ENCODE measurements at regions not wholly inside any gene's neighbourhood (a gene's known extent, or its start where the extent isn't known, plus 50 kb on each side); places are given as distances from the start of the nearest gene placed in this dataset.
A peak's percentile ranks its signal among the peaks of the same experiment; 100 is the strongest.
"Not testable (repeated sequence)": the region's sequence is repeated elsewhere in the genome, so short reads cannot be mapped to it uniquely, and the experiment has no call there.

GRCh38 chr17:43345515-43345914, 53.3 kb upstream of the ARL4D start:
- not testable (repeated sequence) for DNase-seq

- DNase-seq = no peak
Observed at GRCh38 chr17:43344685-43345084, 54.1 kb upstream of the ARL4D start.

- no peak for DNase-seq
Observed at GRCh38 chr17:43342589-43342890, 56.3 kb upstream of the ARL4D start.

GRCh38 chr17:43341715-43342588, 56.8 kb upstream of the ARL4D start:
- no peak for DNase-seq

GRCh38 chr17:43338886-43339516, 59.8 kb upstream of the ARL4D start:
- peak; percentile 81 for DNase-seq

GRCh38 chr17:43337684-43338428, 60.9 kb upstream of the ARL4D start:
- no peak for DNase-seq

- DNase-seq = no peak
Observed at GRCh38 chr17:43334738-43335402, 63.9 kb upstream of the ARL4D start.

- no peak for DNase-seq
Observed at GRCh38 chr17:43333433-43333943, 65.3 kb upstream of the ARL4D start.

GRCh38 chr17:43332230-43332629, 66.6 kb upstream of the ARL4D start:
- no peak for DNase-seq

- no peak for DNase-seq
Observed at GRCh38 chr17:43330876-43331639, 67.7 kb upstream of the ARL4D start.

GRCh38 chr17:43329183-43329582, 69.6 kb upstream of the ARL4D start:
- no peak for DNase-seq

- DNase-seq = no peak
Observed at GRCh38 chr17:43328650-43329049, 70.1 kb upstream of the ARL4D start.

GRCh38 chr17:43327834-43328420, 70.9 kb upstream of the ARL4D start:
- no peak for DNase-seq

GRCh38 chr17:43327421-43327820, 71.4 kb upstream of the ARL4D start:
- no peak for DNase-seq

GRCh38 chr17:43326490-43327275, 72.1 kb upstream of the ARL4D start:
- no peak for DNase-seq

GRCh38 chr17:43324205-43324893, 74.4 kb upstream of the ARL4D start:
- DNase-seq = peak; percentile 36

GRCh38 chr17:43319293-43320124, 79.3 kb upstream of the ARL4D start:
- no peak for DNase-seq

GRCh38 chr17:43316522-43317142, 82.2 kb upstream of the ARL4D start:
- peak; percentile 63 for DNase-seq
